Dendritic cell treated with granulocyte-macrophage colony-stimulating factor and Interleukin-4, amounts not matched to agents 40 ng/mL and 50 ng/mL, for 4 days (primary cell): ENCODE measurements at regions not wholly inside any gene's neighbourhood (a gene's known extent, or its start where the extent isn't known, plus 50 kb on each side); places are given as distances from the start of the nearest gene placed in this dataset.
"Not testable (repeated sequence)": the region's sequence is repeated elsewhere in the genome, so short reads cannot be mapped to it uniquely, and the experiment has no call there.

Source experiments
- H3K27ac Mint-ChIP-seq: one replicate; pipeline ENCODE4 v1.8.0; 2022; ENCODE audit warnings: mild to moderate bottlenecking, mixed read lengths
- H3K27me3 Mint-ChIP-seq: one replicate; pipeline ENCODE4 v1.8.0; 2022; ENCODE audit warnings: mild to moderate bottlenecking, mixed read lengths
- H3K36me3 Mint-ChIP-seq: one replicate; pipeline ENCODE4 v1.8.0; 2022; ENCODE audit warnings: low read depth, mixed read lengths
- H3K4me1 Mint-ChIP-seq: one replicate; pipeline ENCODE4 v1.8.0; 2022; ENCODE audit warnings: low read depth, mixed read lengths
- H3K4me3 Mint-ChIP-seq: one replicate; pipeline ENCODE4 v1.8.0; 2022; ENCODE audit warnings: mild to moderate bottlenecking, moderate library complexity, mixed read lengths
- H3K9me3 Mint-ChIP-seq: one replicate; pipeline ENCODE4 v1.8.0; 2022; ENCODE audit warnings: mixed read lengths
- intact Hi-C: fragments of 100-400 bp; cut with micrococcal nuclease; formaldehyde crosslinking; loops from one replicate; pipeline ENCODE4 v1.15.0; 2022

GRCh38 chr1:173307845-173308244 lies 100.7 kb upstream of the TNFSF4 start:
- H3K4me3 Mint-ChIP-seq: no peak overlapping the region
- no peaks in the 10 kb centered on the region for H3K27me3 Mint-ChIP-seq
- intact Hi-C loops: no loop called here
- no peaks in the 10 kb centered on the region for H3K36me3 Mint-ChIP-seq
- peaks cover 25% of the 10 kb centered on the region for H3K9me3 Mint-ChIP-seq
- H3K27ac Mint-ChIP-seq: no peak overlapping the region
- H3K4me1 Mint-ChIP-seq: no peaks in the 10 kb centered on the region

- Mint-ChIP-seq H3K4me1 (no peaks in the 10 kb centered on the region), H3K4me3 (no peak overlapping the region), H3K27me3 (no peaks in the 10 kb centered on the region), H3K9me3 (peaks cover 8% of the 10 kb centered on the region), H3K36me3 (no peaks in the 10 kb centered on the region), H3K27ac (no peak overlapping the region)
- intact Hi-C loops: no loop called here
Observed at GRCh38 chr1:173314656-173315055, 107.5 kb upstream of the TNFSF4 start.

DNA sequence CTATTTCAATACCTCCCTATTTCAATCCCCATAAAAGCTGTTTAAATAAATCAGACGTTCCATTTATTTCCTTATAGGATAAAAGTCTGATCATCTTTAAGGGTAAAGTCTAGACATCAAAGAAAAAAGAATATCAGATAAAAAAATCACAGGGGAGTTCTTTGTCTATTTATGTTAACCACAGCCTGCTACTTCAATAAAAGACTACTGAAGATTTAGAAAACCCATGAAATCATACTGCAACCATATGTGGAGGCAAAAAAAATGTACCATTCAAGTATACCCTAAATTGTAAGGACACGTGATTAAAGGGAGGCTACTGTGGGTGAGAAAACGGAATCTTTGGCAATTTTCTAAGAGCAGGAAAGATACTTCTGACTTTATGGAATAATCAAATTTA lies 108.2 kb upstream of the TNFSF4 start:
- Mint-ChIP-seq H3K27ac (no peak overlapping the region), H3K27me3 (no peaks in the 10 kb centered on the region), H3K9me3 (peaks cover 1% of the 10 kb centered on the region), H3K4me3 (no peak overlapping the region), H3K4me1 (no peaks in the 10 kb centered on the region), H3K36me3 (no peaks in the 10 kb centered on the region)
- intact Hi-C loops: no loop called here

GRCh38 chr1:173318788-173319187 lies 111.7 kb upstream of the TNFSF4 start:
- Mint-ChIP-seq H3K36me3 (no peaks in the 10 kb centered on the region), H3K4me1 (no peaks in the 10 kb centered on the region), H3K4me3 (no peak overlapping the region), H3K27me3 (no peaks in the 10 kb centered on the region), H3K27ac (no peak overlapping the region), H3K9me3 (peaks cover 7% of the 10 kb centered on the region)
- intact Hi-C loops: no loop called here

DNA sequence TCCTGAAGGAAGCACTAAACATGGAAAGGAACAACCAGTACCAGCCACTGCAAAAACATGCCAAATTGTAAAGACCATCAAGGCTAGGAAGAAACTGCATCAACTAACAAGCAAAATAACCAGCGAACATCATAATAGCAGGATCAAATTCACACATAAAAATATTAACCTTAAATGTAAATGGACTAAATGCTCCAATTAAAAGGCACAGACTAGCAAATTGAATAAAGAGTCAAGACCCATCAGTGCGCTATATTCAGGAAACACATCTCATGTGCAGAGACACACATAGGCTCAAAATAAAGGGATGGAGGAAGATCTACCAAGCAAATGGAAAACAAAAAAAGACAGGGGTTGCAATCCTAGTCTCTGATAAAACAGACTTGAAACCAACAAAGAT lies 117.2 kb upstream of the TNFSF4 start:
- H3K36me3 Mint-ChIP-seq, H3K4me1 Mint-ChIP-seq, H3K27ac Mint-ChIP-seq, intact Hi-C loops, H3K4me3 Mint-ChIP-seq, H3K27me3 Mint-ChIP-seq: not testable (repeated sequence)
- peaks cover 17% of the 10 kb centered on the region for H3K9me3 Mint-ChIP-seq

DNA sequence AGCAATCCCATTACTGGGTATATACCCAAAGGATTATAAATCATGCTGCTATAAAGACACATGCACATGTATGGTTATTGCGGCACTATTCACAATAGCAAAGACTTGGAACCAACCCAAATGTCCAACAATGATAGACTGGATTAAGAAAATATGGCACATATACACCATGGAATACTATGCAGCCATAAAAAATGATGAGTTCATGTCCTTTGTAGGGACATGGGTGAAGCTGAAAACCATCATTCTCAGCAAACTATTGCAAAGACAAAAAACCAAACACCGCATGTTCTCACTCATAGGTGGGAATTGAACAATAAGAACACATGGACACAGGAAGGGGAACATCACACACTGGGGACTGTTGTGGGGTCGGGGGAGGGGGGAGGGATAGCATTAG lies 120.9 kb upstream of the TNFSF4 start:
- H3K27ac Mint-ChIP-seq, intact Hi-C loops, H3K4me3 Mint-ChIP-seq, H3K4me1 Mint-ChIP-seq, H3K27me3 Mint-ChIP-seq, H3K36me3 Mint-ChIP-seq: not testable (repeated sequence)
- peaks cover 17% of the 10 kb centered on the region for H3K9me3 Mint-ChIP-seq

- intact Hi-C loops: no loop called here
Observed at GRCh38 chr1:173328961-173329360, 121.8 kb upstream of the TNFSF4 start.

DNA sequence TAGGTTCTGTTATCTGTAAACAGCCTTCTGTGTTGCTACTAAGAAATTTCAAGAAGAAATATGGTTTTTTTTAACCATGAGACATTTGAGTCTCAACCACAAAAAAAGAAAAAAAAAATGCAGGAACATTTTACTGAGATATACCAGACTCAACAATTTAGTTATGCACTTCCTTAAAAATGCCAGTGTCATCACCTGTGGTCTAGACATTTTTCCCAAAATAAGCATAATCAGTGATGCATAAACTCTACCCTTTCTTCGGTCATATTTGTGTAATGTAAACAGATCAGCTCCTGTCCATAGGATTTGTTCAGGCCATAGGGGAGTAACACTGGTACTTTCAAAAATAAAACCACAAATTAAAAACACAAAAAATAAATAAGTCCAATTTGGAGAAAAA lies 122.6 kb upstream of the TNFSF4 start:
- Mint-ChIP-seq H3K27me3 (no peaks in the 10 kb centered on the region), H3K27ac (no peak overlapping the region), H3K4me3 (no peak overlapping the region), H3K36me3 (no peaks in the 10 kb centered on the region), H3K9me3 (peaks cover 1% of the 10 kb centered on the region), H3K4me1 (peaks cover 9% of the 10 kb centered on the region)
- intact Hi-C loops: no loop called here

More at GRCh38 chr1:173328961-173329360, 121.8 kb upstream of the TNFSF4 start:
- H3K4me1 Mint-ChIP-seq: peaks cover 9% of the 10 kb centered on the region
- H3K27me3 Mint-ChIP-seq: no peaks in the 10 kb centered on the region
- no peak overlapping the region for H3K27ac Mint-ChIP-seq
- H3K4me3 Mint-ChIP-seq: no peak overlapping the region
- no peaks in the 10 kb centered on the region for H3K36me3 Mint-ChIP-seq
- H3K9me3 Mint-ChIP-seq: peaks cover 9% of the 10 kb centered on the region

GRCh38 chr1:173330149-173330951 lies 123.2 kb upstream of the TNFSF4 start:
- Mint-ChIP-seq H3K4me3 (peak overlapping the region; percentile 56), H3K27me3 (no peaks in the 10 kb centered on the region), H3K4me1 (peaks cover 9% of the 10 kb centered on the region), H3K9me3 (no peaks in the 10 kb centered on the region), H3K36me3 (no peaks in the 10 kb centered on the region), H3K27ac (peak overlapping the region; percentile 91)
- intact Hi-C loops: no loop called here

- H3K27me3 Mint-ChIP-seq, H3K36me3 Mint-ChIP-seq, intact Hi-C loops, H3K9me3 Mint-ChIP-seq, H3K4me1 Mint-ChIP-seq: not testable (repeated sequence)
- Mint-ChIP-seq H3K27ac (peak overlapping the region; percentile 91), H3K4me3 (peak overlapping the region; percentile 56)
Observed at GRCh38 chr1:173330952-173331548, 123.9 kb upstream of the TNFSF4 start.

- H3K27me3 Mint-ChIP-seq: no peaks in the 10 kb centered on the region
- H3K4me1 Mint-ChIP-seq: peaks cover 9% of the 10 kb centered on the region
- H3K4me3 Mint-ChIP-seq: no peak overlapping the region
- no peaks in the 10 kb centered on the region for H3K9me3 Mint-ChIP-seq
- intact Hi-C loops: no loop called here
- H3K27ac Mint-ChIP-seq: peak overlapping the region; percentile 91
- H3K36me3 Mint-ChIP-seq: no peaks in the 10 kb centered on the region
Observed at GRCh38 chr1:173332026-173332425, 124.9 kb upstream of the TNFSF4 start.

- H3K36me3 Mint-ChIP-seq: no peaks in the 10 kb centered on the region
- H3K9me3 Mint-ChIP-seq: no peaks in the 10 kb centered on the region
- no peak overlapping the region for H3K4me3 Mint-ChIP-seq
- H3K27me3 Mint-ChIP-seq: no peaks in the 10 kb centered on the region
- H3K4me1 Mint-ChIP-seq: peaks cover 9% of the 10 kb centered on the region
- H3K27ac Mint-ChIP-seq: peak overlapping the region; percentile 34
- intact Hi-C loops: no loop called here
Observed at GRCh38 chr1:173333581-173333980, 126.5 kb upstream of the TNFSF4 start.

DNA sequence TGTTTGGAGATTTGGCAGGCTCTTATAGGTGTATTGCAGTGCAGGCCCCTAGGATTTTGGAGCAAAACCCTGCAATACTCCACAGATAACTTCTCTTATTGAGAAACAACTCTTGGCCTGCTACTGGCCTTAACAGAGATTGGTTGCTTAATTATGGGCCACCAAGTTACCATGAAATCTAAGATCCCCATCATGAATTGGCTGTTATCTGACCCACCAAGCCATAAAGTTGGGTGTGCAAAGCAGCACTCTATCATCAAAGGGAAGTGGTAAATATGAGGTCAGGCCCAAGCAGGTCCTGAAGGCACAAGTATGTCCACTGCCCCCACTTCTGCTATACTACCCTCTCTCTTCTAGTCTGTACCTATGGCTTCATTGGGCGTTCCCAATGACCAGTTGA lies 130.0 kb upstream of the TNFSF4 start:
- no peaks in the 10 kb centered on the region for H3K9me3 Mint-ChIP-seq
- no peaks in the 10 kb centered on the region for H3K27me3 Mint-ChIP-seq
- intact Hi-C loops: no loop called here
- no peaks in the 10 kb centered on the region for H3K4me1 Mint-ChIP-seq
- H3K4me3 Mint-ChIP-seq: no peak overlapping the region
- H3K27ac Mint-ChIP-seq: no peak overlapping the region
- H3K36me3 Mint-ChIP-seq: no peaks in the 10 kb centered on the region

DNA sequence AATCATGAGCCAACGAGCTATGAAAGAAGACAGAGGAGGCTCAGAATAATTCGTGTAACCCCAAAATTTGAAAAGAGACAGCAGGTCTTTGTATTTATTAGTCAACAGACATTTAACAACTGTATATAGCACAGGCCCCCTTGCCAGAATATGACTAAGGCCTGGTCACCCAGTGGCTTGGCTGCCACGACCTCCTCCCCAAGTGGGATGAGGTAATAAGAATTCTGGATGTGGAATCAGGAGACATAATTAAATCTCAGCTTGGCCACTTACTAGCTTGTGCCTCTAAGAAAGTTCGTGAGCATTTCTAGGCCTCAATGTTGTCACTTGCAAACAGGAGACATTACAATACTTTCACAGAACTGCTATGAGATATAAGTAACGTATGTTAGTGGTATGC lies 134.2 kb upstream of the TNFSF4 start:
- Mint-ChIP-seq H3K27ac (no peak overlapping the region), H3K9me3 (no peaks in the 10 kb centered on the region), H3K27me3 (no peaks in the 10 kb centered on the region), H3K4me3 (no peak overlapping the region), H3K36me3 (no peaks in the 10 kb centered on the region), H3K4me1 (no peaks in the 10 kb centered on the region)
- intact Hi-C loops: loop anchor here (10.0 kb wide), 1 partner anchor 63 kb away; no protein-coding TSS in a partner anchor

DNA sequence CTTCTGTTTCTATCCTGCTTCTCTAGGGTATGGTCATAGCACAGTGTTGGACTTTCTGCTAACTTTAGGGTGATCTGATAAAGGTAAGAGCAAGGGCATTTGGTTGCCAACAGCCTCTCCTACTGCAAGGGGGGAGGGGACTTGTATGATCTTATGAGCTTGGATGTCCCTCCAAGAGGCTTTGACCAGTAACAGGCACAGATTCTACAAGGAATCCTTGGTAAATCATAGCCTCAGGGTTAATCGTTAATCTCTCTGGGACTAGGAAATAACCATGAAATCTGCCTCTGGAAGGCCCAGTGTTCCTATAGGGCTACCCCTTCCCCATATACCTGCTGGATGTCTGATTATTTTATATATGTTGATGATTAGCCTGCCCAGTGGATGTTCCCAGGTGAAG lies 134.8 kb upstream of the TNFSF4 start:
- intact Hi-C loops: loop anchor here (10.0 kb wide), 1 partner anchor 63 kb away; no protein-coding TSS in a partner anchor
- Mint-ChIP-seq H3K4me3 (no peak overlapping the region), H3K4me1 (no peaks in the 10 kb centered on the region), H3K27ac (no peak overlapping the region), H3K36me3 (no peaks in the 10 kb centered on the region), H3K27me3 (no peaks in the 10 kb centered on the region), H3K9me3 (no peaks in the 10 kb centered on the region)
